SJCRH30 (cell line): ENCODE measurements at regions not wholly inside any gene's neighbourhood (a gene's known extent, or its start where the extent isn't known, plus 50 kb on each side); places are given as distances from the start of the nearest gene placed in this dataset.

ENCODE experiments used
- DNase-seq, 2 experiments: peaks; one replicate each; pipeline ENCODE4 v3.0.0-alpha.2; 2015 to 2020
- H3K27ac ChIP-seq: fragments of 250-450 bp; sonication (Bioruptor Pico); 2 replicates; pipeline ENCODE4 v1.5.1; 2020; ENCODE audit warnings: mild to moderate bottlenecking, moderate library complexity
- H3K27me3 ChIP-seq: fragments of 250-450 bp; sonication (Bioruptor Pico); 2 replicates; pipeline ENCODE4 v1.5.1; 2020; ENCODE audit warnings: mild to moderate bottlenecking, moderate library complexity
- H3K36me3 ChIP-seq: fragments of 250-450 bp; sonication (Bioruptor Pico); 2 replicates; pipeline ENCODE4 v1.5.1; 2020; ENCODE audit warnings: mild to moderate bottlenecking, moderate library complexity
- H3K4me1 ChIP-seq: fragments of 250-450 bp; sonication (Bioruptor Pico); 2 replicates; pipeline ENCODE4 v1.5.1; 2020; ENCODE audit warnings: mild to moderate bottlenecking, moderate library complexity
- H3K4me3 ChIP-seq: fragments of 250-450 bp; sonication (Bioruptor Pico); 2 replicates; pipeline ENCODE4 v1.5.1; 2020; ENCODE audit warnings: mild to moderate bottlenecking, moderate library complexity
- H3K9me3 ChIP-seq: fragments of 250-450 bp; sonication (Bioruptor Pico); replicated peaks from 2 replicates; pipeline ENCODE4 v1.5.1; 2020; ENCODE audit warnings: mild to moderate bottlenecking, moderate library complexity

GRCh38 chrX:139091066-139091465 lies 379.5 kb upstream of the FGF13 start:
- Histone ChIP-seq H3K4me3 (no peak overlapping the region), H3K9me3 (no peaks in the 10 kb centered on the region), H3K27ac (no peak overlapping the region), H3K27me3 (no peaks in the 10 kb centered on the region), H3K4me1 (no peaks in the 10 kb centered on the region), H3K36me3 (no peaks in the 10 kb centered on the region)
- no peak for DNase-seq

GRCh38 chrX:139086246-139086645 lies 374.7 kb upstream of the FGF13 start:
- Histone ChIP-seq H3K36me3 (no peaks in the 10 kb centered on the region), H3K4me1 (no peaks in the 10 kb centered on the region), H3K27ac (no peak overlapping the region), H3K27me3 (no peaks in the 10 kb centered on the region), H3K9me3 (no peaks in the 10 kb centered on the region), H3K4me3 (no peak overlapping the region)
- DNase-seq = no peak

- Histone ChIP-seq H3K36me3 (no peaks in the 10 kb centered on the region), H3K9me3 (no peaks in the 10 kb centered on the region), H3K4me1 (no peaks in the 10 kb centered on the region), H3K27ac (no peak overlapping the region), H3K27me3 (no peaks in the 10 kb centered on the region), H3K4me3 (no peak overlapping the region)
- DNase-seq = no peak
Observed at GRCh38 chrX:139085404-139085803, 373.9 kb upstream of the FGF13 start.

GRCh38 chrX:139083191-139083590 lies 371.7 kb upstream of the FGF13 start:
- Histone ChIP-seq H3K27ac (no peak overlapping the region), H3K36me3 (no peaks in the 10 kb centered on the region), H3K4me3 (no peak overlapping the region), H3K9me3 (no peaks in the 10 kb centered on the region), H3K27me3 (no peaks in the 10 kb centered on the region), H3K4me1 (no peaks in the 10 kb centered on the region)
- no peak for DNase-seq

- Histone ChIP-seq H3K27ac (no peak overlapping the region), H3K4me1 (no peaks in the 10 kb centered on the region), H3K4me3 (no peak overlapping the region), H3K27me3 (no peaks in the 10 kb centered on the region), H3K36me3 (no peaks in the 10 kb centered on the region), H3K9me3 (no peaks in the 10 kb centered on the region)
- DNase-seq = no peak
Observed at GRCh38 chrX:139081965-139082364, 370.4 kb upstream of the FGF13 start.

GRCh38 chrX:139079789-139080188 lies 368.3 kb upstream of the FGF13 start:
- Histone ChIP-seq H3K27ac (no peak overlapping the region), H3K36me3 (no peaks in the 10 kb centered on the region), H3K27me3 (no peaks in the 10 kb centered on the region), H3K4me1 (no peaks in the 10 kb centered on the region), H3K4me3 (no peak overlapping the region), H3K9me3 (no peaks in the 10 kb centered on the region)
- DNase-seq = no peak

GRCh38 chrX:139078761-139079280 lies 367.3 kb upstream of the FGF13 start:
- no peaks in the 10 kb centered on the region for H3K27me3 ChIP-seq
- no peak overlapping the region for H3K27ac ChIP-seq
- H3K4me1 ChIP-seq = no peaks in the 10 kb centered on the region
- no peaks in the 10 kb centered on the region for H3K36me3 ChIP-seq
- no peak for DNase-seq
- H3K9me3 ChIP-seq = no peaks in the 10 kb centered on the region
- no peak overlapping the region for H3K4me3 ChIP-seq

- Histone ChIP-seq H3K27me3 (no peaks in the 10 kb centered on the region), H3K4me1 (no peaks in the 10 kb centered on the region), H3K36me3 (no peaks in the 10 kb centered on the region), H3K27ac (no peak overlapping the region), H3K4me3 (no peak overlapping the region), H3K9me3 (no peaks in the 10 kb centered on the region)
- DNase-seq = no peak
Observed at GRCh38 chrX:139078342-139078741, 366.8 kb upstream of the FGF13 start.

GRCh38 chrX:139077281-139078250 lies 366.0 kb upstream of the FGF13 start:
- H3K27ac ChIP-seq = no peak overlapping the region
- DNase-seq = no peak
- no peaks in the 10 kb centered on the region for H3K36me3 ChIP-seq
- H3K27me3 ChIP-seq = no peaks in the 10 kb centered on the region
- no peaks in the 10 kb centered on the region for H3K9me3 ChIP-seq
- no peak overlapping the region for H3K4me3 ChIP-seq
- no peaks in the 10 kb centered on the region for H3K4me1 ChIP-seq

- Histone ChIP-seq H3K4me1 (no peaks in the 10 kb centered on the region), H3K4me3 (no peak overlapping the region), H3K36me3 (no peaks in the 10 kb centered on the region), H3K9me3 (no peaks in the 10 kb centered on the region), H3K27ac (no peak overlapping the region), H3K27me3 (no peaks in the 10 kb centered on the region)
- no peak for DNase-seq
Observed at GRCh38 chrX:139063364-139063763, 351.8 kb upstream of the FGF13 start.

- H3K27me3 ChIP-seq = no peaks in the 10 kb centered on the region
- H3K9me3 ChIP-seq = no peaks in the 10 kb centered on the region
- no peaks in the 10 kb centered on the region for H3K36me3 ChIP-seq
- no peak overlapping the region for H3K27ac ChIP-seq
- H3K4me1 ChIP-seq = no peaks in the 10 kb centered on the region
- DNase-seq = no peak
- no peak overlapping the region for H3K4me3 ChIP-seq
Observed at GRCh38 chrX:139058831-139059495, 347.4 kb upstream of the FGF13 start.

GRCh38 chrX:139052461-139052860 lies 340.9 kb upstream of the FGF13 start:
- Histone ChIP-seq H3K4me1 (no peaks in the 10 kb centered on the region), H3K27ac (no peak overlapping the region), H3K9me3 (no peaks in the 10 kb centered on the region), H3K36me3 (no peaks in the 10 kb centered on the region), H3K27me3 (no peaks in the 10 kb centered on the region), H3K4me3 (no peak overlapping the region)
- DNase-seq = no peak

GRCh38 chrX:139049465-139049864 lies 337.9 kb upstream of the FGF13 start:
- no peak overlapping the region for H3K4me3 ChIP-seq
- DNase-seq = no peak
- H3K4me1 ChIP-seq = no peaks in the 10 kb centered on the region
- no peaks in the 10 kb centered on the region for H3K27me3 ChIP-seq
- H3K36me3 ChIP-seq = no peaks in the 10 kb centered on the region
- H3K9me3 ChIP-seq = no peaks in the 10 kb centered on the region
- no peak overlapping the region for H3K27ac ChIP-seq

GRCh38 chrX:139044680-139045079 lies 333.2 kb upstream of the FGF13 start:
- DNase-seq = no peak
- H3K27me3 ChIP-seq = no peaks in the 10 kb centered on the region
- no peaks in the 10 kb centered on the region for H3K9me3 ChIP-seq
- no peaks in the 10 kb centered on the region for H3K36me3 ChIP-seq
- no peak overlapping the region for H3K4me3 ChIP-seq
- no peaks in the 10 kb centered on the region for H3K4me1 ChIP-seq
- H3K27ac ChIP-seq = no peak overlapping the region

- Histone ChIP-seq H3K4me1 (no peaks in the 10 kb centered on the region), H3K27me3 (no peaks in the 10 kb centered on the region), H3K4me3 (no peak overlapping the region), H3K9me3 (no peaks in the 10 kb centered on the region), H3K36me3 (no peaks in the 10 kb centered on the region), H3K27ac (no peak overlapping the region)
- no peak for DNase-seq
Observed at GRCh38 chrX:139039041-139039440, 327.5 kb upstream of the FGF13 start.
